SK-N-SH (cell line): ENCODE measurements at regions not wholly inside any gene's neighbourhood (a gene's known extent, or its start where the extent isn't known, plus 50 kb on each side); places are given as distances from the start of the nearest gene placed in this dataset.

Experiments used
- CTCF ChIA-PET: fragments of 300-600, 350-600 bp; formaldehyde crosslinking; extraction: SDS; loops from one replicate; lab custom pipeline; 2021; lab: Yijun Ruan, JAX
- POLR2A ChIA-PET: fragments of 350-600 bp; sonication (Branson Sonifier 250); formaldehyde crosslinking; extraction: SDS; loops from one replicate; lab custom pipeline; 2020; ENCODE audit warnings: antibody characterized with exemption, inconsistent platforms; lab: Yijun Ruan, JAX
- DNase-seq: peaks from one replicate; pipeline ENCODE4 v3.0.0; 2012
- H2AFZ ChIP-seq: fragments of 200-600 bp; sonication (generic); 2 replicates; pipeline ENCODE4 v1.8.1; 2016; ENCODE audit warnings: antibody characterized with exemption, mild to moderate bottlenecking, low read depth
- H3F3A ChIP-seq: fragments of 200-600 bp; sonication (generic); replicated peaks from 2 replicates; pipeline ENCODE3; 2016; ENCODE audit warnings: antibody characterized with exemption, mild to moderate bottlenecking; ENCODE audit not compliant: insufficient read depth
- H3K27ac ChIP-seq, 2 experiments: fragments of 200-500 bp in 1 of 2; fragments of 200-600 bp in 1 of 2; sonication (Bioruptor generic) in 1 of 2; sonication (generic), shearing (Covaris generic) in 1 of 2; 2 replicates each; pipeline versions ENCODE4 v1.5.1 to v1.6.1; 2014 to 2016; ENCODE audit warnings: low read depth in 2 of 2, inconsistent platforms in 1 of 2, low read length in 1 of 2, mild to moderate bottlenecking in 1 of 2, mixed read lengths in 1 of 2
- H3K27me3 ChIP-seq: fragments of 200-600 bp; sonication (generic), shearing (Covaris generic); 2 replicates; pipeline ENCODE4 v1.6.1; 2016; ENCODE audit warnings: mixed run types; ENCODE audit not compliant: insufficient read depth
- H3K36me3 ChIP-seq, 2 experiments: fragments of 200-500 bp in 1 of 2; fragments of 200-600 bp in 1 of 2; sonication (Bioruptor generic) in 1 of 2; sonication (generic) in 1 of 2; replicated peaks in 1 of 2; 2 replicates each; pipeline versions ENCODE3 to v1.5.1; 2014 to 2016; ENCODE audit warnings: low read length in 1 of 2, mild to moderate bottlenecking in 1 of 2; ENCODE audit not compliant: insufficient read depth in 2 of 2, control insufficient read depth in 1 of 2
- H3K4me1 ChIP-seq, 2 experiments: fragments of 200-500 bp in 1 of 2; fragments of 200-600 bp in 1 of 2; sonication (Bioruptor generic) in 1 of 2; sonication (generic), shearing (Covaris generic) in 1 of 2; 2 replicates each; pipeline versions ENCODE4 v1.5.1 to v1.6.1; 2014 to 2016; ENCODE audit warnings: low read depth in 1 of 2, low read length in 1 of 2, mixed run types in 1 of 2; ENCODE audit not compliant: insufficient read depth in 2 of 2, control insufficient read depth in 1 of 2
- H3K4me2 ChIP-seq: fragments of 200-600 bp; sonication (generic), shearing (Covaris generic); 2 replicates; pipeline ENCODE4 v1.6.1; 2017; ENCODE audit warnings: mixed run types
- H3K4me3 ChIP-seq, 2 experiments: fragments of 200-500 bp in 1 of 2; fragments of 200-600 bp in 1 of 2; sonication (Bioruptor generic) in 1 of 2; sonication (generic), shearing (Covaris generic) in 1 of 2; 2 replicates each; pipeline versions ENCODE4 v1.5.1 to v1.8.1; 2014 to 2016; ENCODE audit warnings: low read depth in 2 of 2, inconsistent platforms in 1 of 2, low read length in 1 of 2, mild to moderate bottlenecking in 1 of 2, mixed read lengths in 1 of 2, moderate library complexity in 1 of 2
- H3K79me2 ChIP-seq: fragments of 200-600 bp; sonication (generic); 2 replicates; pipeline ENCODE4 v1.8.1; 2017; ENCODE audit warnings: mild to moderate bottlenecking; ENCODE audit not compliant: insufficient read depth
- H3K9ac ChIP-seq: fragments of 200-600 bp; sonication (generic); 2 replicates; pipeline ENCODE4 v1.6.1; 2017; ENCODE audit warnings: mixed run types
- H3K9me2 ChIP-seq: fragments of 200-600 bp; sonication (generic); 2 replicates; pipeline ENCODE4 v1.6.1; 2017; ENCODE audit warnings: mixed run types
- H3K9me3 ChIP-seq: fragments of 200-600 bp; sonication (generic); 2 replicates; pipeline ENCODE4 v1.6.1; 2017; ENCODE audit warnings: mixed run types, mild to moderate bottlenecking, moderate library complexity
- H4K20me1 ChIP-seq: fragments of 200-600 bp; sonication (generic); 2 replicates; pipeline ENCODE4 v1.6.1; 2017; ENCODE audit warnings: mild to moderate bottlenecking, mixed run types; ENCODE audit not compliant: insufficient read depth
- CHD2 ChIP-seq: fragments of 150-350 bp; IDR thresholded peaks from 2 replicates; pipeline ENCODE4 v1.6.1; 2018; ENCODE audit warnings: low read length; ENCODE audit not compliant: partially characterized antibody
- CTCF ChIP-seq: fragments of 200-600 bp; sonication (generic); IDR thresholded peaks from 2 replicates; pipeline ENCODE4 v1.6.1; 2017; ENCODE audit warnings: antibody characterized with exemption, mild to moderate bottlenecking, moderate library complexity
- ELF1 ChIP-seq: IDR thresholded peaks from 2 replicates; pipeline ENCODE4 v1.4.0; 2012
- FOSL2 ChIP-seq: IDR thresholded peaks from 2 replicates; pipeline ENCODE4 v1.4.0; 2012; ENCODE audit warnings: low read depth, mild to moderate bottlenecking, moderate library complexity, borderline replicate concordance
- FOXJ3 ChIP-seq: sonication (generic); formaldehyde crosslinking; IDR thresholded peaks from 2 replicates; pipeline ENCODE4 v1.5.1; 2020; ENCODE audit warnings: mild to moderate bottlenecking, missing genetic modification reagents
- GABPA ChIP-seq: IDR thresholded peaks from 2 replicates; pipeline ENCODE4 v1.4.0; 2012; ENCODE audit warnings: low read depth, mild to moderate bottlenecking
- NRF1 ChIP-seq: IDR thresholded peaks from 2 replicates; pipeline ENCODE4 v1.6.1; 2012; ENCODE audit warnings: low read depth, mild to moderate bottlenecking, low read length
- PBX3 ChIP-seq: IDR thresholded peaks from 2 replicates; pipeline ENCODE4; 2012
- POLR2AphosphoS5 ChIP-seq: IDR thresholded peaks from 2 replicates; pipeline ENCODE4 v1.6.1; 2012; ENCODE audit warnings: low read depth, low read length
- RCOR1 ChIP-seq: fragments of 150-350 bp; IDR thresholded peaks from 2 replicates; pipeline ENCODE4 v1.6.1; 2017; ENCODE audit warnings: antibody characterized with exemption, low read length
- RXRA ChIP-seq: IDR thresholded peaks from 2 replicates; pipeline ENCODE4 v1.4.0; 2012; ENCODE audit warnings: low read depth, mild to moderate bottlenecking, borderline replicate concordance
- SIN3A ChIP-seq: IDR thresholded peaks from 2 replicates; pipeline ENCODE4 v1.6.1; 2012; ENCODE audit warnings: low read depth, mild to moderate bottlenecking, low read length, moderate library complexity, borderline replicate concordance
- TAF1 ChIP-seq: IDR thresholded peaks from 2 replicates; pipeline ENCODE4 v1.6.1; 2012; ENCODE audit warnings: low read depth, mild to moderate bottlenecking, low read length, moderate library complexity, borderline replicate concordance
- TCF12 ChIP-seq: IDR thresholded peaks from 2 replicates; pipeline ENCODE4 v1.4.0; 2012
- TEAD4 ChIP-seq: IDR thresholded peaks from 2 replicates; pipeline ENCODE4 v1.4.0; 2012; ENCODE audit warnings: mild to moderate bottlenecking, borderline replicate concordance; ENCODE audit not compliant: insufficient read depth
- USF2 ChIP-seq: fragments of 150-350 bp; IDR thresholded peaks from 2 replicates; pipeline ENCODE4 v1.6.1; 2017; ENCODE audit warnings: antibody characterized with exemption, low read length, low read depth, borderline replicate concordance
- ZBTB33 ChIP-seq: IDR thresholded peaks from 2 replicates; pipeline ENCODE4 v1.4.0; 2012; ENCODE audit warnings: low read depth, borderline replicate concordance
- WGBS: methylation state at CpG from one replicate; pipeline ENCODE4 v1.1.6; 2017; ENCODE audit warnings: low lambda C conversion rate; 5-methylcytosine and 5-hydroxymethylcytosine counted together

- no peak for TF ChIP-seq TAF1
- no peak for TF ChIP-seq RXRA
- TF ChIP-seq ELF1, result no peak
- TF ChIP-seq CHD2, result no peak
- TF ChIP-seq USF2, result no peak
- no peak for TF ChIP-seq POLR2AphosphoS5
- no peak for TF ChIP-seq SIN3A
- TF ChIP-seq TCF12, result no peak
- no peak for TF ChIP-seq CTCF
- TF ChIP-seq ZBTB33, result no peak
- no peak for TF ChIP-seq PBX3
- TF ChIP-seq TEAD4, result no peak
- no peak for TF ChIP-seq FOSL2
- no peak for TF ChIP-seq NRF1
- no peak for TF ChIP-seq GABPA
- no peak for TF ChIP-seq RCOR1
- TF ChIP-seq FOXJ3 (CRISPR knock-in tag), result no peak
- TF ChIP-seq, all 33 proteins: peak for 0
- no peaks in the 10 kb centered on the region for H3K9me3 ChIP-seq
- H4K20me1 ChIP-seq, result no peaks in the 10 kb centered on the region
- no peak overlapping the region for H3K4me3 ChIP-seq
- no peak for DNase-seq
- CTCF ChIA-PET, result no interaction called here
- H3K27me3 ChIP-seq, result no peaks in the 10 kb centered on the region
- H3K9me2 ChIP-seq, result no peaks in the 10 kb centered on the region
- H3K79me2 ChIP-seq, result no peaks in the 10 kb centered on the region
- H3K4me1 ChIP-seq, result peaks cover 0 to 17% of the 10 kb centered on the region in 2 experiments; a peak in 1 of 4 replicates
- H3K36me3 ChIP-seq, result no peaks in the 10 kb centered on the region
- 56% methylated on average over 5 of the region's 5 CpGs for WGBS
- no peak overlapping the region for H3K4me2 ChIP-seq
- no peaks in the 10 kb centered on the region for H3F3A ChIP-seq
- H3K27ac ChIP-seq, result no peak overlapping the region
- H3K9ac ChIP-seq, result no peak overlapping the region
- POLR2A ChIA-PET, result no interaction called here
- no peak overlapping the region for H2AFZ ChIP-seq
These were observed 362.8 kb upstream of the TMTC1 start for GRCh38 chr12:30146561-30146960.
